CD4-positive, alpha-beta T cell (primary cell): ENCODE measurements at regions not wholly inside any gene's neighbourhood (a gene's known extent, or its start where the extent isn't known, plus 50 kb on each side); places are given as distances from the start of the nearest gene placed in this dataset.

Experiments
- ATAC-seq: fragments of 200-7000 bp; cut with Tn5 transposase; one replicate; pipeline ENCODE4 v1.10.0; 2022; ENCODE audit warnings: mild to moderate bottlenecking; ENCODE audit not compliant: poor library complexity
- CTCF ChIA-PET: fragments of 350-600 bp; sonication (Branson Sonifier 250); formaldehyde crosslinking; loops from one replicate; lab custom pipeline; 2021; ENCODE audit warnings: antibody characterized with exemption, inconsistent platforms; lab: Charles Lee
- POLR2A ChIA-PET: fragments of 350-600 bp; sonication (Branson Sonifier 250); formaldehyde crosslinking; loops from one replicate; lab custom pipeline; 2021; ENCODE audit warnings: antibody characterized with exemption, inconsistent platforms; lab: Charles Lee
- DNase-seq, 14 experiments: peaks; one replicate each; pipeline ENCODE4 v3.0.0-alpha.2; 2013 to 2020; ENCODE audit warnings: mixed read lengths in 2 of 14
- H3K27ac ChIP-seq, 2 donors: one replicate each; pipeline versions ENCODE4 v1.5.1 to v1.7.0; 2013; ENCODE audit warnings: low read length in 2 of 2, low read depth in 1 of 2, mild to moderate bottlenecking in 1 of 2
- H3K27me3 ChIP-seq, 2 experiments: 1 replicate in 1 of 2; 2 replicates in 1 of 2; pipeline versions ENCODE4 v1.6.1 to v1.7.0; 2013; ENCODE audit warnings: low read length in 2 of 2, control low read depth in 1 of 2, mild to moderate bottlenecking in 1 of 2, moderate library complexity in 1 of 2; ENCODE audit not compliant: insufficient read depth in 2 of 2, control insufficient read depth in 1 of 2
- H3K36me3 ChIP-seq: one replicate; pipeline ENCODE4 v1.6.1; 2013; ENCODE audit warnings: low read length, control low read depth; ENCODE audit not compliant: insufficient read depth
- H3K4me1 ChIP-seq: one replicate; pipeline ENCODE4 v1.6.1; 2013; ENCODE audit warnings: low read length, control low read depth; ENCODE audit not compliant: insufficient read depth
- H3K4me3 ChIP-seq: one replicate; pipeline ENCODE4 v1.5.1; 2013; ENCODE audit warnings: mild to moderate bottlenecking, low read length, moderate library complexity
- H3K9me3 ChIP-seq, 2 experiments: 1 replicate in 1 of 2; 2 replicates in 1 of 2; pipeline versions ENCODE4 v1.6.1 to v1.7.0; 2013; ENCODE audit warnings: low read length in 2 of 2, mild to moderate bottlenecking in 2 of 2, control low read depth in 1 of 2, moderate library complexity in 1 of 2; ENCODE audit not compliant: control insufficient read depth in 1 of 2, insufficient read depth in 1 of 2
- H3K27ac Mint-ChIP-seq: one replicate; pipeline ENCODE4 v1.8.0; 2020; ENCODE audit warnings: mixed read lengths
- H3K27me3 Mint-ChIP-seq: one replicate; pipeline ENCODE4 v1.8.0; 2021; ENCODE audit warnings: mixed read lengths
- H3K36me3 Mint-ChIP-seq: one replicate; pipeline ENCODE4 v1.8.0; 2021; ENCODE audit warnings: low read depth, mixed read lengths
- H3K4me1 Mint-ChIP-seq: one replicate; pipeline ENCODE4 v1.8.0; 2021; ENCODE audit warnings: low read depth, mixed read lengths
- H3K4me3 Mint-ChIP-seq: one replicate; pipeline ENCODE4 v1.8.0; 2020; ENCODE audit warnings: mild to moderate bottlenecking, mixed read lengths
- H3K9me3 Mint-ChIP-seq: one replicate; pipeline ENCODE4 v1.8.0; 2020; ENCODE audit warnings: mixed read lengths
- CTCF ChIP-seq: fragments of 200-600 bp; IDR thresholded peaks from one replicate; pipeline ENCODE4 v1.8.0; 2022; ENCODE audit warnings: antibody characterized with exemption, mild to moderate bottlenecking
- intact Hi-C, 2 experiments: fragments of 100-400 bp; cut with DNase I in 1 of 2; cut with micrococcal nuclease in 1 of 2; formaldehyde crosslinking; loops; one replicate each; pipeline versions ENCODE4 v1.15.1 to v1.9.0; 2023 to 2025; cut with DNase I, micrococcal nuclease

- Mint-ChIP-seq H3K4me1 (no peaks in the 10 kb centered on the region), H3K36me3 (no peaks in the 10 kb centered on the region), H3K27me3 (no peaks in the 10 kb centered on the region), H3K9me3 (no peaks in the 10 kb centered on the region), H3K27ac (no peak overlapping the region), H3K4me3 (no peak overlapping the region)
- Histone ChIP-seq H3K4me3 (no peak overlapping the region), H3K27me3 (no peaks in the 10 kb centered on the region), H3K36me3 (no peaks in the 10 kb centered on the region), H3K9me3 (no peaks in the 10 kb centered on the region), H3K27ac (no peak overlapping the region), H3K4me1 (no peaks in the 10 kb centered on the region)
- no peak for TF ChIP-seq CTCF
- no peak for DNase-seq
- POLR2A ChIA-PET, result no interaction called here
- intact Hi-C loops, result no loop called here
- CTCF ChIA-PET, result no interaction called here
- ATAC-seq, result no peak
Observed at GRCh38 chr9:107875571-107875980, 386.0 kb upstream of the KLF4 start.

DNA sequence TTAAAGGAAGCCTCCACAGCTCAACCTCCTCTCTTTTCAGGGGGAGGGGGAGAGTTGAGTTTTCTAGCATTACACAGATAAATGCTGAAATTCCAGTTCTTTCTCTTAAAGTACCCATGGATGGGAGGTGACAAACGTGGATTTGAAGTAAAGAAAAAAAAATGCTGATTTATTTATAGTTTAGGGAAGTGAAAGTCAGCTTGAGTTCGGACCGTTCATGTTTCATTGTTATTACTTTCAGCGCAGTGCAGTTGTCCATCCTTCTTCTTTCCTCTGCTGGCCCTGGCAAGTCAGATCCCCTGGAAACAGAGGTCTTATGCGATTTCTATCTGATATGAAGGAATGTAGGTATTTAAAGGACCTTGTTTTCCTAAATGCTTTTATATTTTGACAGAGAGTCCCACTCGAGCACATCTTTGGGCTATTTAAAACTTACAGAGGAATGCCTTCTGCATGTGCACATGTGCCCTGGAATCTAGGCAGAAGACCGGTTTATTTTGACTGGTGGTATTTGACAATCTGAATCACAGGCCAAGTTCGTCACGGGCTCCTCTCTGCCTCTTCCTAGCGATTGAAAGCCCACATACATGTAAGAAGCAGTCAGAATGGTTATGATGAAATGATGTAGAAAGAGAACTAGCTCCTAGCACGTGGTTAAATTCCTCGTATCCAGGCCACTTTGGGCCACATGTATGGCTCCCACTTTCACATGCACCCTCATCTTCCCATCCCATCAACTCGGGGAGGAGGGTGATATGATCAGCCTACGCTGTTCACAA is 385.2 kb upstream of the KLF4 start:
- H3K4me3 ChIP-seq, result no peak overlapping the region
- Mint-ChIP-seq H3K27me3 (no peaks in the 10 kb centered on the region), H3K27ac (no peak overlapping the region), H3K4me3 (no peak overlapping the region), H3K9me3 (no peaks in the 10 kb centered on the region), H3K36me3 (no peaks in the 10 kb centered on the region), H3K4me1 (no peaks in the 10 kb centered on the region)
- H3K36me3 ChIP-seq, result no peaks in the 10 kb centered on the region
- intact Hi-C loops, result no loop called here
- DNase-seq (peak in 2 of 14 experiments; percentile 13 to 17), ATAC-seq (no peak)
- H3K9me3 ChIP-seq, result no peaks in the 10 kb centered on the region
- TF ChIP-seq CTCF, result no peak
- POLR2A ChIA-PET, result no interaction called here
- H3K27ac ChIP-seq, result no peak overlapping the region
- no peaks in the 10 kb centered on the region for H3K27me3 ChIP-seq
- CTCF ChIA-PET, result no interaction called here
- H3K4me1 ChIP-seq, result no peaks in the 10 kb centered on the region

- H3K36me3 Mint-ChIP-seq, result no peaks in the 10 kb centered on the region
- H3K27me3 Mint-ChIP-seq, result no peaks in the 10 kb centered on the region
- no peak overlapping the region for H3K27ac Mint-ChIP-seq
- CTCF ChIA-PET, result no interaction called here
- Histone ChIP-seq H3K9me3 (no peaks in the 10 kb centered on the region), H3K4me1 (no peaks in the 10 kb centered on the region), H3K36me3 (no peaks in the 10 kb centered on the region), H3K4me3 (no peak overlapping the region), H3K27me3 (no peaks in the 10 kb centered on the region), H3K27ac (no peak overlapping the region)
- ATAC-seq, result no peak
- no peak for DNase-seq
- no peak overlapping the region for H3K4me3 Mint-ChIP-seq
- intact Hi-C loops, result no loop called here
- H3K9me3 Mint-ChIP-seq, result no peaks in the 10 kb centered on the region
- H3K4me1 Mint-ChIP-seq, result no peaks in the 10 kb centered on the region
- POLR2A ChIA-PET, result no interaction called here
- no peak for TF ChIP-seq CTCF
Observed at GRCh38 chr9:107874137-107874536, 384.6 kb upstream of the KLF4 start.
